Dendritic cell treated with granulocyte-macrophage colony-stimulating factor and Interleukin-4, amounts not matched to agents 40 ng/mL and 50 ng/mL, for 4 days (primary cell): ENCODE measurements at regions not wholly inside any gene's neighbourhood (a gene's known extent, or its start where the extent isn't known, plus 50 kb on each side); places are given as distances from the start of the nearest gene placed in this dataset.

Experiments used
- H3K27ac Mint-ChIP-seq: one replicate; pipeline ENCODE4 v1.8.0; 2022; ENCODE audit warnings: mild to moderate bottlenecking, mixed read lengths
- H3K27me3 Mint-ChIP-seq: one replicate; pipeline ENCODE4 v1.8.0; 2022; ENCODE audit warnings: mild to moderate bottlenecking, mixed read lengths
- H3K36me3 Mint-ChIP-seq: one replicate; pipeline ENCODE4 v1.8.0; 2022; ENCODE audit warnings: low read depth, mixed read lengths
- H3K4me1 Mint-ChIP-seq: one replicate; pipeline ENCODE4 v1.8.0; 2022; ENCODE audit warnings: low read depth, mixed read lengths
- H3K4me3 Mint-ChIP-seq: one replicate; pipeline ENCODE4 v1.8.0; 2022; ENCODE audit warnings: mild to moderate bottlenecking, moderate library complexity, mixed read lengths
- H3K9me3 Mint-ChIP-seq: one replicate; pipeline ENCODE4 v1.8.0; 2022; ENCODE audit warnings: mixed read lengths
- intact Hi-C: fragments of 100-400 bp; cut with micrococcal nuclease; formaldehyde crosslinking; loops from one replicate; pipeline ENCODE4 v1.15.0; 2022

- Mint-ChIP-seq H3K4me1 (no peaks in the 10 kb centered on the region), H3K4me3 (no peak overlapping the region), H3K36me3 (no peaks in the 10 kb centered on the region), H3K9me3 (no peaks in the 10 kb centered on the region), H3K27ac (no peak overlapping the region), H3K27me3 (no peaks in the 10 kb centered on the region)
- intact Hi-C loops, result no loop called here
Observed at GRCh38 chr1:208834381-208835096, 590.4 kb upstream of the PLXNA2 start.

DNA sequence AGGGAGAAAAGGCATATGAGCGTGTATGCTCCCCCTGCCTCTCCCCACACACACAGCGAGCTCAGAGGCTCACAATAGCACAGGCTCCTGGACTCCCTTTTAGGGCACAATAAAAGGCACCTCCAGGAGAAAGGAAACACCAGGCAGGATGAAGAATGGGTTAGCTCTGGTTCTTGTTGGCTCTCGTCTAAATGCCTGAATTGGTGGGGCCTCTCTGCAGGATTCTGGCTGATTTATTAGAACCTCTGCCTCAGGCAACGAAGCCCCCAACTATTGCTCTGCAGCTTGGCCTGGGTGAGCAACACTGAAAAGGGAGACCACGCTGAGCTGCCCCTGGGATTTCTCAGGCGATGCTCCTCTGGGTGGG lies 590.9 kb upstream of the PLXNA2 start:
- H3K4me1 Mint-ChIP-seq, result no peaks in the 10 kb centered on the region
- H3K27me3 Mint-ChIP-seq, result no peaks in the 10 kb centered on the region
- intact Hi-C loops, result no loop called here
- no peak overlapping the region for H3K27ac Mint-ChIP-seq
- no peaks in the 10 kb centered on the region for H3K36me3 Mint-ChIP-seq
- H3K9me3 Mint-ChIP-seq, result no peaks in the 10 kb centered on the region
- no peak overlapping the region for H3K4me3 Mint-ChIP-seq

DNA sequence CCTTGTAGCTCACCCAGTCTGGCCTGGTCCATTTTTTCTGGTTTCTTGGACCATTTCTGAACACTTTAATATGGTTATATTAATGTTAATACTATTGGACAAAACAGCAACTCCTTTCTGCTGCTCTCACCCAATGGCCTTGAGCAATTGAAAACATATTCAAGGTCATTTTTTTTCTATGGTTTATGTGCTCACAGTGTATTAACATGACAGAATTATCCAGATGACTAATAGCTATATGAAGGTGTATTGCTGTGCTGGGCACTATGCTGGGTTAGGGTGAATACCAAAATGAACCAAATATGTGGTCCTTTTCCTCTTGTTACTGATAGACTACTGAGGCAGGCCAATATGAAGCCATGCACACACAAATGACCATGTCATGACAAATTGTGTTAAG lies 591.6 kb upstream of the PLXNA2 start:
- no peak overlapping the region for H3K4me3 Mint-ChIP-seq
- H3K27me3 Mint-ChIP-seq, result no peaks in the 10 kb centered on the region
- H3K9me3 Mint-ChIP-seq, result no peaks in the 10 kb centered on the region
- no peaks in the 10 kb centered on the region for H3K36me3 Mint-ChIP-seq
- H3K27ac Mint-ChIP-seq, result no peak overlapping the region
- H3K4me1 Mint-ChIP-seq, result no peaks in the 10 kb centered on the region
- intact Hi-C loops, result no loop called here

- no peaks in the 10 kb centered on the region for H3K36me3 Mint-ChIP-seq
- peaks cover 10% of the 10 kb centered on the region for H3K9me3 Mint-ChIP-seq
- intact Hi-C loops, result no loop called here
- H3K4me1 Mint-ChIP-seq, result no peaks in the 10 kb centered on the region
- no peak overlapping the region for H3K4me3 Mint-ChIP-seq
- no peaks in the 10 kb centered on the region for H3K27me3 Mint-ChIP-seq
- H3K27ac Mint-ChIP-seq, result no peak overlapping the region
Observed at GRCh38 chr1:208837242-208837641, 593.1 kb upstream of the PLXNA2 start.

DNA sequence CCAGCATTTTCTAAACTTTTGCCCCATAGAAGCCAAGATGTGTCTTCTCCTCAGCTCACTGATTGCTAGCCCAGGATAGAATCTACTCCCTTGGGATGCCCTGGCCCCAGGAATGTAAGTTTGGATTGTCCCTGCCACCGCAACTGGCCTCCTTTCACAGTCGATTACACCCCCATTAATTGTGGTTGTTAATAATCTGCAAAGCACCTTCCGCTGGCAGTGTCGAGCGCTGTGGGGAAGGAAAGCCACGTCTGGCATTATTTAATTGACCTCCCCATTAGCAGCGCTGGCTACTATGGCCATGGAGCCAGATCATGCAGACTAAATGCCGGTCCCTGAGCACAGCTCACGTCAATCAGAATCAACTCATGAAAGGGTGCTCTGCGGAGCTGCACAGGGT lies 597.3 kb upstream of the PLXNA2 start:
- H3K9me3 Mint-ChIP-seq, result peaks cover 26% of the 10 kb centered on the region
- no peaks in the 10 kb centered on the region for H3K27me3 Mint-ChIP-seq
- no peaks in the 10 kb centered on the region for H3K36me3 Mint-ChIP-seq
- no peak overlapping the region for H3K4me3 Mint-ChIP-seq
- intact Hi-C loops, result no loop called here
- H3K4me1 Mint-ChIP-seq, result no peaks in the 10 kb centered on the region
- no peak overlapping the region for H3K27ac Mint-ChIP-seq

DNA sequence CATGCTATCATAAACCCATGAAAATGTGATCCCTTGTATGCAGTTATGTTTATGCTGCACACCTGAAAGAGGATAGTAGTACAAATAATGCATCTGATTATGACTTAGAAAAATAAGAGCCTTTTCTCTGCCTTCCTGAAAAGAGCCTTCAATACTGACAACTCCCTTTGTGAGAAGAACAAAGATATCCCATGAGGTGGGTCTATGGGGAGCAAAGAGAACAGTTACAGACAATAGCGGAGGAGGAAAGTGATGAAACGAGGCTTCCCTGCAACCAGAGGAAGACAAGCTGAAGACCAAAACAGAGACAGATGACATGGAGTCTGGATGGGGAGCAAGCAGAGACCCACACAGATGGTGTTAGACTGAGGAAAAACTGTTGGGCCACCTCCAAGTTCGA lies 598.3 kb upstream of the PLXNA2 start:
- Mint-ChIP-seq H3K4me3 (no peak overlapping the region), H3K4me1 (no peaks in the 10 kb centered on the region), H3K27ac (no peak overlapping the region), H3K36me3 (no peaks in the 10 kb centered on the region), H3K9me3 (peaks cover 26% of the 10 kb centered on the region), H3K27me3 (no peaks in the 10 kb centered on the region)
- intact Hi-C loops, result no loop called here

DNA sequence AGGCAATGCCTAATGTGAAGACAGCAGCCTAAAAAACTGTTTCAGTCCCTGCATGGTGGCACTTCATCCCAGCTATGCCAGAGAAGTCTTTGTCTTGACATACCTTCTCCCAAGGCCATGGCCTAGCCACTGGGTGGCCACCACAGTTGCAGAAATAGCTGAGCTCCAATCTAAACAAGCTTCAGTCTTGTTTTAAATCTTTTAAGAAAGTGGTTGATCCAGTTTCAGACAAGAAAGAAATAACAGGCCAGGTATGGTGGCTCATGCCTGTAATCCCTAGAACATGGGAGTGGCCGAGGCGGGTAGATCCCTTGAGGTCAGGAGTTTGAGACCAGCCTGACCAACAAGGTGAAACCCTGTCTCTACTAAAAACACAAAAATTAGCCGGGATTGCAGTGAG lies 600.0 kb upstream of the PLXNA2 start:
- intact Hi-C loops, result no loop called here
- peaks cover 26% of the 10 kb centered on the region for H3K9me3 Mint-ChIP-seq
- no peaks in the 10 kb centered on the region for H3K4me1 Mint-ChIP-seq
- H3K27me3 Mint-ChIP-seq, result no peaks in the 10 kb centered on the region
- H3K36me3 Mint-ChIP-seq, result no peaks in the 10 kb centered on the region
- H3K4me3 Mint-ChIP-seq, result no peak overlapping the region
- H3K27ac Mint-ChIP-seq, result no peak overlapping the region

DNA sequence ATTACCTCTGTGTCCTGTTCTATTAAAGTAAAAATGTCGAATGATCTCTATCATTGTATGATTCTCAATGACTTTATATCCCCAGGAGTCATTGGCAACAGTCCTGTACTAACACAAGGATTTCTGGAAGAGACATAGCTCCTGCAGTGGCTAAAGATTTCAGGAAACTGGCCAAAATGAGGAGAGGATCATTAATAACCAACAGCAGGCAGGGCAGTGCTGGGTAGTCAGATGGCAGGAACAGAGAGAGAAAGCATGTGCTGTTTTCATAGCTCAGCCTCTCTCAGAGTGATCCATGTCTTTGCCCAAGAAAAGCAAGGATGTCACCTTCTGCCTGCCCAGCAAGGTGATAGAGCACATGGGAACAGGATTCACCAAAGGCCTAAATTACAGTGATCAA lies 604.7 kb upstream of the PLXNA2 start:
- intact Hi-C loops, result no loop called here
- Mint-ChIP-seq H3K9me3 (peaks cover 10% of the 10 kb centered on the region), H3K4me3 (no peak overlapping the region), H3K36me3 (no peaks in the 10 kb centered on the region), H3K4me1 (no peaks in the 10 kb centered on the region), H3K27ac (no peak overlapping the region), H3K27me3 (no peaks in the 10 kb centered on the region)

DNA sequence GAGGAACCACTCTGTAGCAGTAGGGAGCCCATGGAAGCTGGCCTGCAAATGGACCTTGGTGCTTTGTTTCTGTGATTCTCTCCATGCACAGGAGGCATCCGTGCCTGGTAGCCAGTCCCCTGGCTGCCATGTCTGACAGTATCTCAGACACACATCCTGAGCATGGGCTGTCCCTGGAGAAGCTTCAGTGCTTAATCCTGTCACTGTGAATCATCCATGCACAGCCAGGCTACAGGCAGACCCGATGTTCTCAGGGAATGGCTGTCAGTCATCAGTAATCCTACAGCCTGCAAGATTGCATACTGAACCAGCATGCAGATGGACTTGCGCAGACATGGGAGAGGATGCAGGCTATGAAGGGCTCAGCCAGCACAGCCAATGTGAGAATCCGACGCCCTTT lies 606.3 kb upstream of the PLXNA2 start:
- Mint-ChIP-seq H3K36me3 (no peaks in the 10 kb centered on the region), H3K27ac (no peak overlapping the region), H3K4me1 (no peaks in the 10 kb centered on the region), H3K27me3 (no peaks in the 10 kb centered on the region), H3K4me3 (no peak overlapping the region), H3K9me3 (no peaks in the 10 kb centered on the region)
- intact Hi-C loops, result no loop called here

GRCh38 chr1:208851366-208851765 lies 607.2 kb upstream of the PLXNA2 start:
- intact Hi-C loops, result no loop called here
- no peaks in the 10 kb centered on the region for H3K4me1 Mint-ChIP-seq
- H3K4me3 Mint-ChIP-seq, result no peak overlapping the region
- no peaks in the 10 kb centered on the region for H3K9me3 Mint-ChIP-seq
- H3K27me3 Mint-ChIP-seq, result no peaks in the 10 kb centered on the region
- no peaks in the 10 kb centered on the region for H3K36me3 Mint-ChIP-seq
- no peak overlapping the region for H3K27ac Mint-ChIP-seq

GRCh38 chr1:208852911-208853310 lies 608.7 kb upstream of the PLXNA2 start:
- intact Hi-C loops, result no loop called here
- no peak overlapping the region for H3K27ac Mint-ChIP-seq
- H3K36me3 Mint-ChIP-seq, result no peaks in the 10 kb centered on the region
- no peak overlapping the region for H3K4me3 Mint-ChIP-seq
- H3K4me1 Mint-ChIP-seq, result no peaks in the 10 kb centered on the region
- no peaks in the 10 kb centered on the region for H3K9me3 Mint-ChIP-seq
- no peaks in the 10 kb centered on the region for H3K27me3 Mint-ChIP-seq

GRCh38 chr1:208855403-208855802 lies 611.2 kb upstream of the PLXNA2 start:
- no peak overlapping the region for H3K4me3 Mint-ChIP-seq
- H3K36me3 Mint-ChIP-seq, result no peaks in the 10 kb centered on the region
- intact Hi-C loops, result no loop called here
- H3K27me3 Mint-ChIP-seq, result no peaks in the 10 kb centered on the region
- no peaks in the 10 kb centered on the region for H3K9me3 Mint-ChIP-seq
- no peak overlapping the region for H3K27ac Mint-ChIP-seq
- no peaks in the 10 kb centered on the region for H3K4me1 Mint-ChIP-seq

DNA sequence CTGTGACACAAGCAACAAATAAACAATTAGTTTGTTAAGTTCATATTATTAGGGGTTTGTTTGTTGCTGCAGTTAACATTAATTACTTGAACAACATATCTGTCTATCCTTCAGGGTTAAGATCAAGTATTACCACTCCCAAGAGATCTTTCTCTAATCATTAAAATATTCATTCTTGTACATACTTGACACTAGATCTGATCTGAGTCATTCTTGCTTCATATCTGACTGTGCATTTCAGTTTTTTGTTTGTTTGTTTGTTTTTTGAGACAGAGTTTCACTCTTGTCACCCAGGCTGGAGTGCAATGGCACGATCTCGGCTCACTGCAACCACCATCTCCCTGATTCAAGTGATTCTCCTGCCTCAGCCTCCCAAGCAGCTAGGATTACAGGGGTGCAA lies 613.3 kb upstream of the PLXNA2 start:
- no peaks in the 10 kb centered on the region for H3K36me3 Mint-ChIP-seq
- no peak overlapping the region for H3K27ac Mint-ChIP-seq
- H3K4me1 Mint-ChIP-seq, result no peaks in the 10 kb centered on the region
- no peaks in the 10 kb centered on the region for H3K9me3 Mint-ChIP-seq
- no peaks in the 10 kb centered on the region for H3K27me3 Mint-ChIP-seq
- H3K4me3 Mint-ChIP-seq, result no peak overlapping the region
- intact Hi-C loops, result no loop called here

DNA sequence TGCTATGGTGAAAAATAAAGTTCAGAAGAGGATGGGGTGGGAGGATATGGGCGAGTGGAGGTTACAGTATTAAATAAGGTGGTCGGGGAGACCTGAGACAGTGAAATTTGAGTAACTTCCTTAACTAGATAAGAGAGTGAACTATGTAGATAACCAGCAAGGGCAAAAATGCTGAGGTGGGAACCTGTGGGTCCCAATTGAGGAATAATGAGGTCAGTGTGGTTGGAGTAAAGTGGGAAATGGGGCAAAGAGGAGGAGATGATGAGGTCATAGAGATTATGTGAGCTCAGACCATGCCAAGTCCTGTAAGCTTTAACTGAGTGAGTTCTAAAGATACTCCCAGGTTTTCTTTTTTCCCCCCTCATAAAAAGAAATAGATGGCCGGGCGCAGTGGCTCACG lies 614.6 kb upstream of the PLXNA2 start:
- intact Hi-C loops, result no loop called here
- Mint-ChIP-seq H3K27ac (no peak overlapping the region), H3K4me3 (no peak overlapping the region), H3K9me3 (no peaks in the 10 kb centered on the region), H3K36me3 (no peaks in the 10 kb centered on the region), H3K27me3 (no peaks in the 10 kb centered on the region), H3K4me1 (no peaks in the 10 kb centered on the region)

DNA sequence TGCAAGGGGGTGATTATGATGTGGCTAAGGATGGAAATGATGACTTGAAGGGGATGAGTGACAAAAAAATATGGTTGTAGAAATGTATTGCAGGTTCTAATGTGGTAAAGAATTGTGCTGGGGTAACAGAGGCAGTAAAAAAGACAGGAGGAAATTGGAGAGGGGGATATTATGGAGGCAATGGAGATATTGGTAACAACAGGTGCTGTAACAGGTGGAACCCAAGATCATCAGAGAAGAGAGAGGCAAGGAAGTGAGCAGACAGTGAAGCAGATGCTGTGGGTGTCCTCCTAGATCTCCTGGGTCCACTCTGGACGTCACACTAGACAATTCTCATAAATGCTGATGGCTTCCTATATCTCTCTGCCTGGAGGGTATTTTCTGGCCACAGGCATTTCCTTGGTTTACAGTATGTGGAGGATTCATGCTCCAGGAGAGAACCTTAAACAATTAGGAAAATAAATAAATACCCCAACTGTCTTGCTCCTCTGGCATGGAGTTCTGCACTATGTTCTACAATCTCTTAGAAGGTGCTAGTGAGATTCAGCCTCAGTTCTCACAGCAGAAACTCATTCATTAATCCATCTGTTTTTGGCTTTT lies 620.3 kb upstream of the PLXNA2 start:
- Mint-ChIP-seq H3K27me3 (no peaks in the 10 kb centered on the region), H3K9me3 (no peaks in the 10 kb centered on the region), H3K4me1 (no peaks in the 10 kb centered on the region), H3K27ac (no peak overlapping the region), H3K36me3 (no peaks in the 10 kb centered on the region), H3K4me3 (no peak overlapping the region)
- intact Hi-C loops, result no loop called here
